Umbilical cord (tissue), 1 donor: ENCODE measurements at regions not wholly inside any gene's neighbourhood (a gene's known extent, or its start where the extent isn't known, plus 50 kb on each side); places are given as distances from the start of the nearest gene placed in this dataset.

Source experiments
- DNase-seq: peaks from one replicate; pipeline ENCODE4 v3.0.0-alpha.2; 2015; ENCODE audit warnings: low spot score

DNA sequence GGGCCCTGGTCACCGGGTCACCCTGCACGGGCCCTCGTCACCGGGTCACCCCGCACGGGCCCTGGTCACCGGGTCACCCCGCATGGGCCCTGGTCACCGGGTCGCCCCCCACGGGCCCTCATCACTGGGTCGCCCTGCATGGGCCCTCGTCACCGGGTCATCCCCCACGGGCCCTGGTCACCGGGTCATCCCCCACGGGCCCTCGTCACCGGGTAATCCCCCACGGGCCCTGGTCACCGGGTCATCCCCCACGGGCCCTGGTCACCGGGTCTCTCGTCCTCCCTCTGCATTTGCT is 77.6 kb downstream of the RIPK4 start:
- DNase-seq, result no peak

DNA sequence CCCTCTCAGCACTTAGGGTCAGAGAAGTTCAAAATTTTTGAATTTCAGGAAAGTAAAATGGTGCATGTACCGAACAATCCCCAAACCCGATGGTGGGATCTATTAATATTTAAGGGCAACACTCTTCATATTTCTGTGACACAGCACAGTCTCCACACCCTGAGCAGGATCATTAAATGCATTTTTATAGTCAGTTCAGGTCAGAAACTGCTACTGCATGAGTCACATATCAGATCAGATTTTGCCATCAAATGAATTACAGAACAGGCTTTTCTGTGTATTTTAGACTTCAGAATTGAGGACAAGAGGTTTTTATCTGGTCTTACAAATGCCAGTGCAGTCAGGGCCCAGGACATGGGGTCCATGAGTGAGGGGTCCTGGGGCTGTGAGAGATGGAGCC is 79.2 kb downstream of the RIPK4 start:
- DNase-seq, result no peak

DNA sequence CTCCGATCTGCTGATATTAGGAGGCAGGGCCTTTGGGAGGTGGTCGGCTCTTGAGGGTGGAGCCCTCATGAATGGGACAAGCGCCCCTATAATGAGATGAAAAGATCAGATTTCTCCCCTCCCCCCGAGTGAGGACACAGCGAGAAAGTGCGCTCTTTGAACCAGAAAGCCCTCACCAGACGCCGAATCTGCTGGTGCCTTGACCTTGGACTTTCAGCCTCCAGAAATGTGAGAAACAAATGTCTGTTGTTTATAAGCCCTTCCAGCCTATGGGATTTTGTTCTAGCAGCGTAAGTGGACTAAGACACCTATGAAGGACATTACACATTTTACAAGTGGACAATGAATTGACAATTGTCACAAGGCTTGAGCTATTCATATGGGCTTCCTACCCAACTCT is 80.2 kb downstream of the RIPK4 start:
- no peak for DNase-seq

DNA sequence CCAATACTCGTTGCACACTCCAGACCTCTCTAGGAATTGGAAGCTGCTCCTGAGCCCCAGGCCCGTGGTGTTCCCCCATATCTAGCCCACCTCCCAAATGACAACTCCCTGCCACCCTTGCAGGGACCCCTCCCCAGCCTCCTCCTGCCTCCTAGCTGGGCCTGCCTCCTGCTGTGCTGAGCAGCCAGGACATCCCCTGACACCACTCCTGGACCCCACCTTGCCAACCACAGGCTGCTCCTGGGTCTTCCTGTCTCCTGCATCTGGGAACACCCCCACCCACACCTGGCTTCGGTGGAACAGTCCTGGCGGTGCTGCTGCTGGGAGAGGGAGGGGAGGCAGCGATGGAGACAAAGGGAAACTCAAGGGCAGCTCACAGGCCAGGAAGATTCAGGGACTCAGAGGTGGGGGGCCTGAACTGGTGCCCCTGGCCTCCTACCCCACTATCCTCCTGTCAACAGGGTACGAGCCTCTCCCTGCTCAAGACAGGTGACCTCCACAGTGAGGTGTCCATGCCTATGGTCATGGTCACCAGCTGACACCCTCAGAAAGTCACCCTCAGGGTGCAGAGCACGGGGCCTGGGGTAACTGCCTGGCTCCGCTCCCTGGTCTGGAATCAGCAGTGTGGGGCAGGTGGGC is 81.2 kb downstream of the RIPK4 start:
- no peak for DNase-seq

DNA sequence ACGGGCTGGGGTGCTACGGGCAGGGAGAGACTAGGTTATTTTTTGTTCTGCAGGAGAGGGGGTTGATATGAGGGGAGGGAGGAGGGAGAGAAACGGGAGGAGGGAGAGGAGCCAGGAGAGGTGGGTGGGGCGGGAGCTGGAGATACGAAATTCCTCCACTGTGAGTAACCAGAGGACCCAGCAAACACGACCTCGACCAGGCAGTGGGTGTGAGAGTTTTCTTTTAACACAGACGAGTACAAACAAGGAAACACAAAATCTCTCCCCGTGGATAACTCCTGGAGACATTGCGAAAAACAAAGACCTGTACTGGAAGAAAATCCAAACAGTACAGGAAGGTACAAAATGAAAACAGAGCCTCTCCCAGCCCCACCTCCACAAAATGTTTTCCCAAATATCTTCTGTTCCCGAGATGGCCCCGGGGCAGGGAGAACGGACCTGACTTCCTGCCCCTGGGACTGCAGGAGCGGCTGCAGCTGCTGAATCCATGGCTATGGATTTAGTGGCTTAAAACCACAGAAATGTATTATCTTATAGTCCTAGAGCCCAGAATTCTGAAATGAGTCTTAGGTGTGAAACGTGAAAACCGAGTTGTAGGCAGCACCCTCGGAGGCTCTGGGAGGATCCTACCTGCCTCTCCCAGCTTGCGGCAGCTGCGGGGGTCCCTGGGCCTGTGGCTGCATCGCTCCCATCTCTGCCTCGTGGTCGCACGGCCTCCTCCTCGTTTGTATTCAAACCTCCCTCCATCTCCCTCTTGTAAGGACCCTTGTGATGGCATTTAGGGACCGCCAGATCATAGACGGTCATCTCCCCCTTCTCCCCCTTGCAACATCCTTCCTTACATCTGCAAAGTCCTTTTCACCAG is 82.2 kb downstream of the RIPK4 start:
- peak; percentile 85 for DNase-seq

DNA sequence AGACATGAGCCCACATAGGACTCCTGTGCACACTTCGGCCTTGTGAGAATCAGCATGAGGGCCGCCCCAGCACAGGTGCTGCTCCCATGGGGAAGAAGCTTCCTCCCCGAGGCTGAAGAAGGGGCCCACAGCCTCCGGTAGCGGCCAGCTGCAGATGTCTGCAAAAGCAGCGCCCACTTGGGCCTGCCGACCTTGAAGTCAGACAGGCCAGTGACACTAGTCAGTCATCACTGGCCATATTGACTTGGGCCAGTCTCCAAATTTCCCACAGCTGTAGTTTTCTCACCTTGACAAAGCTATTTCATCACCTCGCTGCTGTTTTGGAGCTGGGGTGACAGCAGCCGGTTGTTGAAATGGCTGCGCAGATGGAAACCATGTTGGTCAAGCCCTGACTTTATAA is 83.0 kb downstream of the RIPK4 start:
- no peak for DNase-seq

DNA sequence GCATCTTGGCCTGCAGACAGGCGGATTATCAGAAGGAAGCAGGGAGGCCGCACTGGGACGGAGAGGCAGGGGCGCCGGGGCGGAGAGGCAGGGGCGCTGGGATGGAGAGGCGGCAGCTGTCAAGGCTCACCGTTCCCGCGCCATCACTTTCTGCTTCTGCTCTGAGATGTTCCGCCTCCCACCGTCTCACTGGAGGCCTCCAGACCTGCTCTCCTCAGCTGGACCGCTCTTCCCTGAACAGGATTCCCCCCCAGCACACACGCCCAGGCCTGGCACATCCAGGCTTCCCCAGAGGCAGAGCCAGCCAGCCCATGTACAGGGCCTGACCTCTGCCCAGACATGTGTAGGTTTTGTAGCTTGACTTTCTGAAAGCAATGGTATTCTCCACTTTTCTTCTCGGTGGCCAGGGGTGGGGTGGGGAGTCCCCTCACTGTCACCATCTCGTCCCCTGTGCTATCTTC is 84.1 kb downstream of the RIPK4 start:
- peak; percentile 48 for DNase-seq

DNA sequence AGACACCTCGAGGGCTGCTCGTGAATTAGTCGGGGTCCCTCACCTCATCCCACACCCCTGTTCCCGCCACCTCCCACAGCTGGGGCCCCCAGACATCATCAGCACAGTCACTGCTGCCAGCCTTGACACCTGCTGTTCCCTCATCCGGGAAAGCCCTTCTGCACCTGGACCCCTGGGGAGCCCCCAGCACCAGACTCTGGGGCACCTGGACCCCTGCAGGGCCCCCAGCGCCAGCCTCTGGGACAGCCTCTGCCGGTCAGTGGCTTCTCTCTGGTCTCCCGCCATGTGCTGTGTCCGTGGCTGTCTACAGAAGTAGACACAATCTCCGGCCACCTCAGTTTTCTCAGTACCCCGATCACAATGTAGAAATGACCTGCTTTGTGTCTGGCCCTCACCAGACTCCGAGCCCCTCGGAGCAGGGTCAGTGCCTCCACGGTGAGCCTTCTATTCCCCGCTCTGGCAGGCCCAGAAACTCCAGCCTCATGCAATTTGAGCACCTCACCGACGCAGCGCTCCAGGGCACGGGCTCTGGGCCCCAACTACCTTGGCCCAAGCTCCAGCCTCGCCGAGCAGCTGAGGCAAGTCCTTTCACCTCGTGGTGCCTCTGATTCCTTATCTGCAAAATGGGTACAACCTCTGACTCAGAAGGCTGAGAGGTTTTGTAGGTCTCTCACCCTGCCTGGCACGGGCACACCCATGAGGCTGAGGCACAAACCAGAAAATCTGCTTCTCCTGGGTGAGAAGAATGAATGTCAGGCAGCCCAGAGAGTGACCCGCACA is 84.7 kb downstream of the RIPK4 start:
- DNase-seq, result no peak

DNA sequence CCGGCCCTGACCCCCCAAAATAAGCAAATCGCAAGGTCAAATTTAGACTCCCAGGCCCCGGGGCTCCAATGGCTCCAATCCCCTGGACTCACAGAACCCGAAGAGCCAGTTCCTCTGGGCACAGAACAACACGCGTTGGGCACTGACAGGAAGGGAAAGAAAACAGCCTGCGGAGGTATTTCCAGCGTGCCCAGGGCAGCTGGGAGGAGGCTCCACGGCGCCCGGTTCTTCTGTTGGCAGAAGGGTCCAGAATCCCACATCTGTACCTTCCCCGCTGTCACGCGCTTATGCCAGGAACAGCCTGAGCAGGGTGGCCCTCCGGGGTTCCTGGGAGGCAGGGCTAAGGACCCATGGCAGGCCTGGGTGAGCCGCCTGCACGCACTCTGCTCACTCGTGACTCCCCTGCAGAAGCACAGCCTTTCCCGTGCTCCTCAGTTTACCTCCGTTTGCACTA is 85.5 kb downstream of the RIPK4 start:
- peak; percentile 54 for DNase-seq

DNA sequence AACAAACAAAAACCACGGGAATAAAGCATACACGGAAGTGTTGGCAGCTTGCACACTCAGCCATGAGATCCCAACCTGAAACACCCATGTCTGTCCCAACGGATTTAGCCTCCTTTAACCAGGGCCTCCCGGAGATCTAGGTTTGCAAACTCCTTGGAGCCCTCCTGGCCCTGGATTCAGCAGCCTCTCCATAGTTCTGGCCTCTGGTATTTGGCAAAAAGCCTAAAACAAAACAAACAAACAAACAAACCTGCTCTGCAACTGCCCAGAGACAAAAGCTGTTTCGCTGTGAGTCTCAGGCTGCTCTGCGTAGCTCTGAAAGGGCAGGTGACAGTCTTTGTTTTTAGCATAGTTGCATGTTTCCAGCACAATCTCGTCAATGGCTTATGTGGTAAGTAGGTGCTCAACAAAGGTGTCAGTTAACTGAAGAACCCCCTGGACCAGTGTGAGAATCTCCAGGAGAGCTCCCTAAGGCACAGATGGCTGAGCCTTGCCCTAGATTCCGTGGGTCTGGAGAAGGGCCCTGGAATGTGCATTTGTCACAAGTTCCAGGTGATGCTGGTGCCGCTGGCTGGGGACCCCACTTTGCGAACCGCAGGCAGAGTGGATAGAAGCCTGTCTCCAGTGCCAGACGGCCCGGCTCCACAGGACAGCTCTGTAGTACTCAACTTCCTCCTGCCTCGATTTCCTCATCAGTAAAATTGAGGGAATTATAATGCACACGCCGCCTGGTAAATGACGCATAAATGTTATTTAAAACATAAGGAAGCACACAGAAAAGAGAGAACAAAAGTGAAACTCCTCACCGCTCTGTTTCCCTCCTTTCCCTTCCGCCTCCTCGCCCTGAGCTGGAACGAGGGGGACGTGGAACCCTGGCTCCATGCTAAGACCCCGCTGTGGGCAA is 86.2 kb downstream of the RIPK4 start:
- no peak for DNase-seq

DNA sequence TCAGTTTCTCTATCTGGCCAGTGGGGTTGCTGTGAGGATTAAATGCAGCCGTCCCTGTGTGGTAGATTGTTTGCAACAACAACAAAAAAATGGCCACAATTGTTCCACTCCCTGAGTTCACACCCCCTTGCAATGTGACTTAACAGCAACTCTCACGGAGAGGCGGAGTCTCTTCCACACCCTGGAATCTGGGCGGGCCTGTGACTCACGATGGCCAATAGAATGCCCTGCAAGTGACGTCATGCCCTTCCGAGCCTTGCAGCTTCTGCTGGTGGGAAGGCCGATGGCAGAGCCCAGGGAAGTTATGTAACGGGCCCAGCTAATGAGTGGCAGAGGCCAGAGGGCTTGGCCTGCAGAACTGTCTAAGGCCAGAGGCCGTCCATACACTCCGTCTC is 87.9 kb downstream of the RIPK4 start:
- peak; percentile 98 for DNase-seq

DNA sequence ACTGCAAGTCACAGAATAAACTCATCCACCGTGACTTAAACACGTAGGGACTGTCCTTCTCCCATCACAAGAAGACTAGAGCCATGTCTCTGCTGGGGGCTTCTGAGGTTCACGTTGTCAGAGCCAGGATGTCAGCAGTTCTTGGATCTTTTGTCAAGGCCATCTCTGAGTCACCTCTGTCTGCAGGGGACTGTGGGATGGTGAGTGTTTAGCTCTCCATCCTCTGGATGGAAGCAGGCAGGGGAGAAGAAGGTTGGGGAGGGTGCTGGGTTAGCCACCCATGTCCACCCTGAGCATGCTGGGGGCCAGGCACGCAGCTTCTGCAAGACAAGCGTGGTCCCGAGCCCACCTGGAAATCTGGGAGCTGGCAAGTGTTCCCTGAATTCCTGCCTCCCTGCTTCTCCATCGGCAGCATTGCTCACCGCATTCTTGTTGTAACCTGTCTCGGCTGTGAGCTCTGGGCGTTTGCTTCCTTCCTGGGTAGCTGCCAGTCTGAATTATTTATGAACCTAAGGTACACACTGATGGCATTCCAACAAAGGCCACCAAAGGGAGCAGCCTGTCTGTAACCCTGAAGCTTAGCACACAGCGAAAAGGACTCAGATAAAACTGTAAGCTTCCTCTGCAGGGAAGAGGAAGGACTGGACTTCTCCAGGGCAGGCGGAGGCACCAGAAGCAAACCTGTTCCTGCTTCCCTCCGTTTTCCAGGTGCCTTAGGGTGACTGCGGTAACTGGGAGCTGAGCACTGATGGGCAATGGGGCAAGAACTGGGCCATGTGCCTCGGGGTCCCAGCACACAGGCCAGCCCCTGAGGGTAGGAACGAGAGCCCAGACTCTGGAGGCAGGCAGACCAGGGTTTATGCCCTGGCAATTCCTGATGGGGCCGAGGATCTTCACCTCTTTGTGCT is 88.6 kb downstream of the RIPK4 start:
- peak; percentile 85 for DNase-seq

DNA sequence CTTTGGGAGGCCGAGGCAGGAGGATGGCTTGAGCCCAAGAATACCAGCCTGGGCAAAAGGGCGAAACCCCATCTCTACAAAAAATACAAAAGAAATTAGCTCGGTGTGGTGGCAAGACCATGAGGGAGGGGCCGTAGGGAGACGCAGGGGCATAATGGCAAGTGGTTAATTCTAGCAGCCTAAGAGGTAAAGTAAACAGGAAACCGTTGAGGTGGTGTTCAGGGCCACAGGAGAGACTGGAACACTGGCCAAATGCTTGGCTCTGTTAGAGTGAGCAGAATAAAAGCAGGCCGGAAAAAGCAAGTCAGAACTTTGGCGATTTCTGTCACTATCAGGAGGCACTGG is 89.2 kb downstream of the RIPK4 start:
- DNase-seq, result no peak

DNA sequence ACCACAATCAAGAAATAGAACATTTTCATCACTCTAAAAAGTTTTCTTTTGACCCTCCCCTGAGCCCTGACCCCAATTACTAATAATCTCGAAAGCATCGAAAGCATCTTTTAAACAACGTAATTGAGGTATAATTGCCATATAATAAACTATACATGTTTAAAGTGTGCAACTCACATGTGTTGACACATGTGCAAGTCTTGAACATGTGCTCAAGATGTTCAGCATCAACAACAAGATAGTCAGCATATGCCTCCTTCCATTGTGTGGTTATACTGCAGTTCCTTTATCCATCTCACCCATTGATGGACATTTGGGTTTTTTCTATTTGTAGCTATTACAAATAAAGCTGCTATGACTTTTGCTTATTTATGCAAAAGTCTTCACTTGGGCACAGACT is 90.7 kb downstream of the RIPK4 start:
- no peak for DNase-seq

DNA sequence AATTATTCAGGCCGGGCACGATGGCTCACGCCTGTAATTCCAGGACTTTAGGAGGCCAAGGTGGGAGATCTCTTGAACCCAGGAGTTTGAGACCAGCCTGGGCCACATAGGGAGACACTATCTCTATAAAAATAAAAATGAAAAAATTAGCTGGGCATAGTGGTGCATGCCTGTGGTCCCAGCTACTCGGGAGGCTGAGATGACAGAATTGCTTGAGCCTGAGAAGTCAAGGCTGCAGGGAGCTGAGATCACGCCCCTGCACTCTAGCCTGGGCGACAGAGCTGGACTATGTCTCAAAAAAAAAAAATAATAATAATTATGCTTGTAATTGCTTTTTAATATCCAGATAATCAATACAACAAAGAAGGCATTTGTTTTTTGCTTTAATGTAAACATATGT is 91.3 kb downstream of the RIPK4 start:
- no peak for DNase-seq

DNA sequence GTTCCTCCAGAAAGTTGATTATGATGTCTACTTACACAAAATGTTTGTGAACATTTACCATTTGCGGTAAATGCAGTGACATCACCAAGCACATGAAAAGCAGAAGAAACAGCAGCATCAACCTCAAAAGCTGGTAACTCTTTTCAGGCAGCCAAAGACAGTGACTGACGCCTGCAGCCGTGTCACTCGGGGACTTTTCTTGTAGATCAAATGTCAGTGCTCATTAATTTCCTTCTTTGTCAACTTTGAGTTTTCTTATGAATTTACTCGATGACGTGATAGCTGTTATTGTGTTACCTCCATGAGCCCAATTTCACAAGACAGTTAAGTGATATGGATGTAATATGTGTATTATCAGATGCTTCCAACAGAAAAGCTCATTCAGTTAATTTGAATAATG is 92.5 kb downstream of the RIPK4 start:
- DNase-seq, result no peak

DNA sequence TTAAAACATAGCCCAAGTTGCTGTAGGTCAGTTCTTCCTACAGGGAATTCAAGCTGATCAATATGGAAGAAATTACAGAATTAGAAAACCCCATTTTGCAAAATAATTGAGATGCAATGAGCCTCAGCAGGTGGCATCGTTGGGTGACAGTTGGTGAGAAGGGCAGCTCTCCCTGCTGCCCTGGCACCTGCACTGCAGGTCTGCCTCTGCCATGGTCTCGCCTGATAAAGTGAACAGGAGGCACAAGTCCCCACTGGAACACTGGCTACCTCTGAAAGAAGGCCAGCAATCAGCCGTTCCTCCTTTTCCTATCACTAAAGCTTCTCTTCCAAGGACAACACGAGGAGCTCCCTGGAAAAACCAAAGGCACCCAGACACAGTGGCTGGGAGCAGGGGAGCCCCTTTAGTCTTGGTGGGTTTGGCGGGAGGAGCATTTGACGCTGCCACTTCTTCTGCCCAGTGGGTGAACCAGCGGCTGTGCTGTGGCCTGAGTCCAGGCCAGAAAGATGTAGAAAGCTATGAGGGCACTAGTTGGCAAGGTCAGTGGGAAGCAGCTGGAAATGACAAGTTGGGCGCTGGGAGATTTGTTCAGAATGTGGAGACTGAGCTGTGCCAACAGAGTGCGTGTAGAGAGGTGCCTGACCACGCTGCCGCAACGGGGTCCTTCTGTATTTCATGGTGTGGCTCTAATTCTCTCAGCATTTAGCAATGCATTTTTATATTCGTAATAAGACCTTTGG is 93.1 kb downstream of the RIPK4 start:
- DNase-seq, result no peak

DNA sequence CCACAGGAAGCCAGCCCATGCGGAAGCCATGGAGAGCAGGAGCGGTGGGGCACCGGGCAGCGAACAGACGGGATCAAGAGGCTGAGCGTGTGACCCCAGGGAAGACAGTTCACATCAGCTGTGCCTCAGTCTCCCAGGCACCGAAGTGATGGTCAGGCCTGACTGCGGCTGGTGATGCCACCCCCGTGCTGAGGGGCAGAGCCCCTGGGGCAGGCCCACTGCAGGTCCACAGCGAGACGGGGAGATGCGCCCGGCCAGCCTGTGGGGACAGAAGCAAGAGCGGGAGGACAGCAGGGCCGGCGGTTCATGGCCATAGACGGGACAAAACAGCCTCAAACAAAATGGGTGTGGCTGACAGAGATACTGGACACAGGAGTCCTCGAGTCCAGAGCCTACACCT is 93.8 kb downstream of the RIPK4 start:
- DNase-seq, result no peak

DNA sequence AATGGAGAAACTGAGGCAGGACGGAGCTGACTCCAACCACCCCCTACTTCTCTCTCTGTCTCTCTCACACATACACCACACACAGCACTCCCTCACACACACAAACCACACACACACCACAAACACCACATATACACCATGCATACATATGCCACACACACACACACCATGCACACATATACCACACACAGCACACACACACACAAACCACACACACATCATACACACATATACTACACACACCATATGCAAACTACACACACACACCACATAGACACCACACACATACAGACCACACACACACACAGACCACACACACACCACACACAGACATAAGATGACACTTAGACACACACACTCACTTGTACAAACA is 94.3 kb downstream of the RIPK4 start:
- no peak for DNase-seq
